ENCODE measurements at regions not wholly inside any gene's neighbourhood (a gene's known extent, or its start where the extent isn't known, plus 50 kb on each side); places are given as distances from the start of the nearest gene placed in this dataset.

GRCh38 chr3:62997369-62997768 is 122.2 kb upstream of the CADPS start:
- no peak for DNase-seq (ENCODE audit: low read depth, low spot score)
- no peak for TF ChIP-seq CTCF (IDR thresholded peaks at IDR 0.05; ENCODE audit: low read depth, low read length)
- in situ Hi-C loops (cut with HindIII; ENCODE audit: low sequenced_read_pairs), result no loop called here

GRCh38 chr3:62999158-62999557 is 123.9 kb upstream of the CADPS start:
- in situ Hi-C loops (cut with HindIII; ENCODE audit: low sequenced_read_pairs), result no loop called here
- no peak for DNase-seq (ENCODE audit: low read depth, low spot score)
- H3K4me3 ChIP-seq (ENCODE audit: low read depth, low read length), result no peak overlapping the region
- no peak for TF ChIP-seq CTCF (IDR thresholded peaks at IDR 0.05; ENCODE audit: low read depth, low read length)

More at GRCh38 chr3:62997369-62997768, 122.2 kb upstream of the CADPS start:
- no peak overlapping the region for H3K4me3 ChIP-seq (ENCODE audit: low read depth, low read length)

- no peak for DNase-seq (ENCODE audit: low read depth, low spot score)
- no peak overlapping the region for H3K4me3 ChIP-seq (ENCODE audit: low read depth, low read length)
- no peak for TF ChIP-seq CTCF (IDR thresholded peaks at IDR 0.05; ENCODE audit: low read depth, low read length)
- in situ Hi-C loops (cut with HindIII; ENCODE audit: low sequenced_read_pairs), result no loop called here
Observed at GRCh38 chr3:62999791-63000190, 124.6 kb upstream of the CADPS start.

GRCh38 chr3:63004448-63004847 is 129.2 kb upstream of the CADPS start:
- no peak for DNase-seq (ENCODE audit: low read depth, low spot score)
- in situ Hi-C loops (cut with HindIII; ENCODE audit: low sequenced_read_pairs), result no loop called here

GRCh38 chr3:63015614-63016309 is 140.5 kb upstream of the CADPS start:
- TF ChIP-seq CTCF (IDR thresholded peaks at IDR 0.05; ENCODE audit: low read depth, low read length), result no peak
- in situ Hi-C loops (cut with HindIII; ENCODE audit: low sequenced_read_pairs), result no loop called here
- H3K4me3 ChIP-seq (ENCODE audit: low read depth, low read length), result no peak overlapping the region

More at GRCh38 chr3:63004448-63004847, 129.2 kb upstream of the CADPS start:
- no peak overlapping the region for H3K4me3 ChIP-seq (ENCODE audit: low read depth, low read length)
- no peak for TF ChIP-seq CTCF (IDR thresholded peaks at IDR 0.05; ENCODE audit: low read depth, low read length)

GRCh38 chr3:63022114-63022513 is 146.9 kb upstream of the CADPS start:
- in situ Hi-C loops (cut with HindIII; ENCODE audit: low sequenced_read_pairs), result no loop called here
- no peak for TF ChIP-seq CTCF (IDR thresholded peaks at IDR 0.05; ENCODE audit: low read depth, low read length)
- no peak for DNase-seq (ENCODE audit: low read depth, low spot score)
- no peak overlapping the region for H3K4me3 ChIP-seq (ENCODE audit: low read depth, low read length)

More at GRCh38 chr3:63015614-63016309, 140.5 kb upstream of the CADPS start:
- no peak for DNase-seq (ENCODE audit: low read depth, low spot score)

Measured in astrocyte of the spinal cord (primary cell).